GM12878 (cell line): ENCODE measurements at regions not wholly inside any gene's neighbourhood (a gene's known extent, or its start where the extent isn't known, plus 50 kb on each side); places are given as distances from the start of the nearest gene placed in this dataset.

Experiments used
- ATAC-seq: fragments of 200-7000 bp; cut with Tn5 transposase; 3 replicates; pipeline ENCODE4 v1.9.1; 2020; ENCODE audit warnings: mild to moderate bottlenecking, moderate library complexity
- BruUV-seq: library from RNA; stranded (reverse); fragments of 400-500 nt; replicated peaks from 2 replicates; lab custom pipeline; 2021; lab: Mats Ljungman, UMichigan
- CTCF ChIA-PET: fragments of 300-600 bp; sonication (Branson Sonifier 250); formaldehyde crosslinking; extraction: SDS; loops from one replicate; lab custom pipeline; 2021; ENCODE audit warnings: inconsistent platforms; lab: Yijun Ruan, JAX
- POLR2A ChIA-PET: fragments of 350-600 bp; formaldehyde crosslinking; extraction: SDS; loops from one replicate; lab custom pipeline; 2021; ENCODE audit warnings: inconsistent platforms; lab: Charles Lee
- RAD21 ChIA-PET: fragments of 300-600 bp; sonication (Branson Sonifier 250); formaldehyde crosslinking; loops from one replicate; lab custom pipeline; 2023; ENCODE audit warnings: antibody characterized with exemption; ENCODE audit not compliant: unreplicated experiment; lab: Charles Lee
- SMC1A ChIA-PET: fragments of 300-600 bp; sonication (Branson Sonifier 250); formaldehyde crosslinking; loops from one replicate; lab custom pipeline; 2023; ENCODE audit not compliant: unreplicated experiment, uncharacterized antibody; lab: Charles Lee
- DNase-seq: peaks from one replicate; pipeline ENCODE4 v3.0.0-alpha.2; 2011; ENCODE audit warnings: low read depth, low spot score
- FAIRE-seq: peaks from 3 replicates; lab custom pipeline; 2011; peaks lifted over from hg19 to GRCh38; lab: Jason Lieb, UNC
- H2AFZ ChIP-seq: 2 replicates; pipeline ENCODE4 v1.6.0; 2011; ENCODE audit warnings: low read depth, low read length, control low read depth; ENCODE audit not compliant: control insufficient read depth
- H3K27ac ChIP-seq: 2 replicates; pipeline ENCODE4 v1.5.1; 2011; ENCODE audit warnings: control low read depth; ENCODE audit not compliant: control insufficient read depth, insufficient read depth
- H3K27me3 ChIP-seq, 2 experiments: replicated peaks in 1 of 2; 2 replicates each; pipeline versions ENCODE4 v1.6.0 to v1.6.1; 2011; ENCODE audit warnings: low read length in 1 of 2; ENCODE audit not compliant: control insufficient read depth in 2 of 2, insufficient read depth in 2 of 2
- H3K36me3 ChIP-seq, 2 experiments: 2 replicates each; pipeline ENCODE4 v1.5.1; 2011; ENCODE audit warnings: low read length in 1 of 2; ENCODE audit not compliant: control insufficient read depth in 2 of 2, insufficient read depth in 2 of 2
- H3K4me1 ChIP-seq: 2 replicates; pipeline ENCODE4 v1.6.1; 2011; ENCODE audit warnings: mild to moderate bottlenecking, low read length, moderate library complexity, mixed read lengths; ENCODE audit not compliant: control insufficient read depth, insufficient read depth
- H3K4me2 ChIP-seq: 2 replicates; pipeline ENCODE4 v1.6.0; 2011; ENCODE audit warnings: control low read depth; ENCODE audit not compliant: control insufficient read depth, insufficient read depth
- H3K4me3 ChIP-seq: fragments of 200-600 bp; sonication (generic); 2 replicates; pipeline ENCODE4 v1.5.1; 2016
- H3K79me2 ChIP-seq: 2 replicates; pipeline ENCODE4 v1.6.0; 2011; ENCODE audit warnings: low read length; ENCODE audit not compliant: control insufficient read depth, insufficient read depth
- H3K9ac ChIP-seq: 2 replicates; pipeline ENCODE4 v1.8.0; 2011; ENCODE audit warnings: low read length, control low read depth, mixed read lengths; ENCODE audit not compliant: control insufficient read depth, insufficient read depth
- H3K9me3 ChIP-seq: replicated peaks from 3 replicates; pipeline ENCODE4 v1.5.1; 2011; ENCODE audit warnings: mild to moderate bottlenecking, low read length; ENCODE audit not compliant: control insufficient read depth, insufficient read depth
- H4K20me1 ChIP-seq: 2 replicates; pipeline ENCODE4 v1.6.0; 2011; ENCODE audit not compliant: control insufficient read depth, insufficient read depth
- ASH2L ChIP-seq: fragments of 300-600, 200-600 bp; sonication (generic); IDR thresholded peaks from 2 replicates; pipeline ENCODE4 v1.6.1; 2017; ENCODE audit warnings: low read depth, mild to moderate bottlenecking, borderline replicate concordance
- ATF2 ChIP-seq: IDR thresholded peaks from 2 replicates; pipeline ENCODE4 v1.6.1; 2012; ENCODE audit warnings: low read length, inconsistent platforms
- CHD1 ChIP-seq: IDR thresholded peaks from 2 replicates; pipeline ENCODE4 v1.6.1; 2012; ENCODE audit warnings: low read depth, low read length, improper control_type of control experiment
- CTCF ChIP-seq, 3 experiments: IDR thresholded peaks in 2 of 3; conservative IDR thresholded peaks in 1 of 3; 2 replicates each; pipeline ENCODE4 v1.5.1; 2011; ENCODE audit warnings: low read depth in 3 of 3, low read length in 3 of 3, mild to moderate bottlenecking in 3 of 3, control low read depth in 2 of 3, moderate library complexity in 2 of 3, inconsistent platforms in 1 of 3, mixed read lengths in 1 of 3; ENCODE audit not compliant: control insufficient read depth in 2 of 3, insufficient read depth in 1 of 3; ENCODE audit errors: extremely low read depth in 1 of 3
- IRF4 ChIP-seq: IDR thresholded peaks from 2 replicates; pipeline ENCODE4 v1.6.1; 2011; ENCODE audit warnings: low read depth, low read length
- NRF1 ChIP-seq: conservative IDR thresholded peaks from 2 replicates; pipeline ENCODE4 v1.6.1; 2011; ENCODE audit warnings: mild to moderate bottlenecking, low read depth, low read length, improper control_type of control experiment
- PML ChIP-seq: IDR thresholded peaks from 2 replicates; pipeline ENCODE4 v1.6.1; 2012; ENCODE audit warnings: low read length, inconsistent platforms
- RAD21 ChIP-seq: IDR thresholded peaks from 2 replicates; pipeline ENCODE4 v1.6.1; 2011; ENCODE audit warnings: mild to moderate bottlenecking, low read depth, low read length, moderate library complexity; ENCODE audit not compliant: insufficient read depth
- RBBP5 ChIP-seq: fragments of 200-600 bp; sonication (generic); conservative IDR thresholded peaks from 2 replicates; pipeline ENCODE4 v1.6.1; 2016
- SMC3 ChIP-seq: IDR thresholded peaks from 2 replicates; pipeline ENCODE4 v1.6.1; 2011; ENCODE audit warnings: low read length, improper control_type of control experiment, borderline replicate concordance
- TARDBP ChIP-seq: IDR thresholded peaks from 2 replicates; pipeline ENCODE4 v1.6.1; 2016; ENCODE audit warnings: borderline replicate concordance
- WGBS: methylation state at CpG from one replicate; pipeline ENCODE4 v1.1.6; 2016; ENCODE audit warnings: low lambda C conversion rate; ENCODE audit not compliant: insufficient replicate concordance, insufficient coverage; ENCODE audit errors: missing lambda C conversion rate; 5-methylcytosine and 5-hydroxymethylcytosine counted together
- in situ Hi-C: fragments of 300-500 bp; cut with MboI; formaldehyde crosslinking; loops from 9 replicates; pipeline ENCODE4 v1.14.3; 2018; ENCODE audit warnings: mixed read lengths
- intact Hi-C: fragments of 100-400 bp; cut with micrococcal nuclease; formaldehyde crosslinking; loops from one replicate; pipeline ENCODE4 v1.14.2; 2022; ENCODE audit not compliant: unreplicated experiment
- TF ChIP-seq, protein P1 (sequence below): fragments of 450-650 bp; IDR thresholded peaks from 2 replicates; pipeline ENCODE4 v1.6.1; 2017; ENCODE audit warnings: antibody characterized with exemption, mild to moderate bottlenecking, moderate library complexity
- TF ChIP-seq, protein P2 (sequence below): IDR thresholded peaks from 2 replicates; pipeline ENCODE4 v1.6.1; 2011; ENCODE audit warnings: mild to moderate bottlenecking, low read depth, low read length, moderate library complexity; ENCODE audit not compliant: insufficient replicate concordance
- TF ChIP-seq, protein P3 (sequence below): fragments of 450-650 bp; IDR thresholded peaks from 2 replicates; pipeline ENCODE4 v1.6.1; 2017; ENCODE audit warnings: borderline replicate concordance

DNA sequence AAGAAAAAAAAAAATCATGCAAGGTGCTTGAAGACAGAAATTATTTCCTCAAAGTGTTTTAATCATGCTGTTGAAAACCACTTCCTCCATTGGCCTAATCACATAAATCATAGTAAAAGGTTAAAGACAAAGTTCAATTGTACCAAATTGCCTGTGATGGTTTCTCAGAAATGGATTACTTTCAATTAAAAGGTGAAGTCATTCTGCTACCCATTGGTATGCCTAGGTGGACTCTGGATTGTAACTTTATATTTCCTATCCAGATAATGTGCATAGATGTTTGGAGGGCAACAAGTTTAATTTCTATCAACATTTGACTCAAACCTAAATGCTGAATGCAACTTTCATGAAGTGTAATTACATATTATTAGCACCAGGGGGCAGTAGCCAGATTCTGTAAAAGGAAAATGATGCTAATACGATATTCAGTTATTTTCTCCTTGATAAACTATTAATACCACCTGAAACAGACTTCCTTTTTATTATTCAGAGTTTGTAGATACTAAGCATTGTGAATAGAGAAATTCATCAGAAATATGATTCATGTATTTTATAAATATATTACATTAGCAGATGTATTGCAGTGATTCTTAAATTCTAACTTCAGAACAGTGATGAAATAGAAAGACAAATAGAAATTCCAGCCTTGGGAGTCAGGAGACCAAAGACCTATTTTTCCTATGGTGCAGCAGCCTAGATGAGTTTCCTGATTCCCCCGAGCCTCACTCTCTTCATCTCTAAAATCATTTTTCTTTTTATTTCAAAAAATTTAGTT, 148.2 kb downstream of the CAAP1 start:
- no peak overlapping the region for H3K4me3 ChIP-seq
- ChIA-PET RAD21 (no interaction called here), POLR2A (no interaction called here), CTCF (interaction anchor here (0.7 to 5.2 kb wide), 4 partner anchors 11 to 112 kb away, joined by 3 to 25 read pairs (median 3); no protein-coding TSS in a partner anchor), SMC1A (no interaction called here)
- peaks cover 9% of the 10 kb centered on the region for H3K9me3 ChIP-seq
- no peak for DNase-seq
- H3K4me1 ChIP-seq: peaks cover 21% of the 10 kb centered on the region
- in situ Hi-C loops: loop anchor here (10.0 kb wide), 1 partner anchor 530 kb away; no protein-coding TSS in a partner anchor
- no peaks in the 10 kb centered on the region for H4K20me1 ChIP-seq
- no peak overlapping the region for H2AFZ ChIP-seq
- no peak overlapping the region for H3K9ac ChIP-seq
- intact Hi-C loops: loop anchor here (1.0 to 10.0 kb wide), 4 partner anchors 112 to 533 kb away; partner anchors contain the start of gene PLAA
- H3K36me3 ChIP-seq: no peaks in the 10 kb centered on the region
- WGBS: 25% methylated on average over 2 of the region's 2 CpGs
- ATAC-seq: no peak
- H3K79me2 ChIP-seq: no peaks in the 10 kb centered on the region
- no peak overlapping the region for H3K4me2 ChIP-seq
- FAIRE-seq: no peak
- no TSS peak for BruUV-seq
- H3K27ac ChIP-seq: no peak overlapping the region
- no peaks in the 10 kb centered on the region; a peak in 1 of 4 replicates for H3K27me3 ChIP-seq
- TF ChIP-seq RAD21: peak; percentile 60; the same call in 1 of the 2 replicates
- no peak for TF ChIP-seq ASH2L
- TF ChIP-seq RBBP5: no peak
- TF ChIP-seq, protein P1, sequence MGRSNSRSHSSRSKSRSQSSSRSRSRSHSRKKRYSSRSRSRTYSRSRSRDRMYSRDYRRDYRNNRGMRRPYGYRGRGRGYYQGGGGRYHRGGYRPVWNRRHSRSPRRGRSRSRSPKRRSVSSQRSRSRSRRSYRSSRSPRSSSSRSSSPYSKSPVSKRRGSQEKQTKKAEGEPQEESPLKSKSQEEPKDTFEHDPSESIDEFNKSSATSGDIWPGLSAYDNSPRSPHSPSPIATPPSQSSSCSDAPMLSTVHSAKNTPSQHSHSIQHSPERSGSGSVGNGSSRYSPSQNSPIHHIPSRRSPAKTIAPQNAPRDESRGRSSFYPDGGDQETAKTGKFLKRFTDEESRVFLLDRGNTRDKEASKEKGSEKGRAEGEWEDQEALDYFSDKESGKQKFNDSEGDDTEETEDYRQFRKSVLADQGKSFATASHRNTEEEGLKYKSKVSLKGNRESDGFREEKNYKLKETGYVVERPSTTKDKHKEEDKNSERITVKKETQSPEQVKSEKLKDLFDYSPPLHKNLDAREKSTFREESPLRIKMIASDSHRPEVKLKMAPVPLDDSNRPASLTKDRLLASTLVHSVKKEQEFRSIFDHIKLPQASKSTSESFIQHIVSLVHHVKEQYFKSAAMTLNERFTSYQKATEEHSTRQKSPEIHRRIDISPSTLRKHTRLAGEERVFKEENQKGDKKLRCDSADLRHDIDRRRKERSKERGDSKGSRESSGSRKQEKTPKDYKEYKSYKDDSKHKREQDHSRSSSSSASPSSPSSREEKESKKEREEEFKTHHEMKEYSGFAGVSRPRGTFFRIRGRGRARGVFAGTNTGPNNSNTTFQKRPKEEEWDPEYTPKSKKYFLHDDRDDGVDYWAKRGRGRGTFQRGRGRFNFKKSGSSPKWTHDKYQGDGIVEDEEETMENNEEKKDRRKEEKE: no peak
- TF ChIP-seq PML: no peak
- TF ChIP-seq ATF2: no peak
- TF ChIP-seq CTCF (IDR thresholded peaks at IDR 0.05 in 2 of 3, conservative IDR thresholded peaks at IDR 0.05 in 1 of 3; ENCODE audit: control insufficient read depth in 2 of 3, extremely low read depth in 1 of 3, insufficient read depth in 1 of 3, low read depth in 3 of 3, low read length in 3 of 3): peak; percentile 47 to 61 (median 51); a peak in 5 of 6 replicates
- no peak for TF ChIP-seq IRF4
- no peak for TF ChIP-seq TARDBP
- no peak for TF ChIP-seq CHD1
- TF ChIP-seq SMC3: peak; percentile 73
- TF ChIP-seq, protein P2, sequence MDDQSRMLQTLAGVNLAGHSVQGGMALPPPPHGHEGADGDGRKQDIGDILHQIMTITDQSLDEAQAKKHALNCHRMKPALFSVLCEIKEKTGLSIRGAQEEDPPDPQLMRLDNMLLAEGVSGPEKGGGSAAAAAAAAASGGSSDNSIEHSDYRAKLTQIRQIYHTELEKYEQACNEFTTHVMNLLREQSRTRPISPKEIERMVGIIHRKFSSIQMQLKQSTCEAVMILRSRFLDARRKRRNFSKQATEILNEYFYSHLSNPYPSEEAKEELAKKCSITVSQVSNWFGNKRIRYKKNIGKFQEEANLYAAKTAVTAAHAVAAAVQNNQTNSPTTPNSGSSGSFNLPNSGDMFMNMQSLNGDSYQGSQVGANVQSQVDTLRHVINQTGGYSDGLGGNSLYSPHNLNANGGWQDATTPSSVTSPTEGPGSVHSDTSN: no peak
- TF ChIP-seq, protein P3, sequence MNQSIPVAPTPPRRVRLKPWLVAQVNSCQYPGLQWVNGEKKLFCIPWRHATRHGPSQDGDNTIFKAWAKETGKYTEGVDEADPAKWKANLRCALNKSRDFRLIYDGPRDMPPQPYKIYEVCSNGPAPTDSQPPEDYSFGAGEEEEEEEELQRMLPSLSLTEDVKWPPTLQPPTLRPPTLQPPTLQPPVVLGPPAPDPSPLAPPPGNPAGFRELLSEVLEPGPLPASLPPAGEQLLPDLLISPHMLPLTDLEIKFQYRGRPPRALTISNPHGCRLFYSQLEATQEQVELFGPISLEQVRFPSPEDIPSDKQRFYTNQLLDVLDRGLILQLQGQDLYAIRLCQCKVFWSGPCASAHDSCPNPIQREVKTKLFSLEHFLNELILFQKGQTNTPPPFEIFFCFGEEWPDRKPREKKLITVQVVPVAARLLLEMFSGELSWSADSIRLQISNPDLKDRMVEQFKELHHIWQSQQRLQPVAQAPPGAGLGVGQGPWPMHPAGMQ: no peak
- TF ChIP-seq NRF1: no peak
